Right lobe of liver (tissue), 4 donors: ENCODE measurements at regions not wholly inside any gene's neighbourhood (a gene's known extent, or its start where the extent isn't known, plus 50 kb on each side); places are given as distances from the start of the nearest gene placed in this dataset.

Source experiments
- CTCF ChIP-seq, 4 donors: fragments of 200-600 bp in 3 of 4; fragments of 450-650 bp in 1 of 4; IDR thresholded peaks; one replicate each; pipeline versions ENCODE4 v1.5.1 to v1.8.0; 2016 to 2022; ENCODE audit warnings: antibody characterized with exemption in 4 of 4, mild to moderate bottlenecking in 2 of 4
- POLR2A ChIP-seq: fragments of 450-650 bp; IDR thresholded peaks from one replicate; pipeline ENCODE4 v1.6.1; 2017; ENCODE audit warnings: antibody characterized with exemption, mild to moderate bottlenecking
- donor health status: DM: no; HTN: no; CAD: no.
- donor health status: DM: no; HTN: no; CAD: no.
- donor health status: DM: no; HTN: yes; CAD: no.

DNA sequence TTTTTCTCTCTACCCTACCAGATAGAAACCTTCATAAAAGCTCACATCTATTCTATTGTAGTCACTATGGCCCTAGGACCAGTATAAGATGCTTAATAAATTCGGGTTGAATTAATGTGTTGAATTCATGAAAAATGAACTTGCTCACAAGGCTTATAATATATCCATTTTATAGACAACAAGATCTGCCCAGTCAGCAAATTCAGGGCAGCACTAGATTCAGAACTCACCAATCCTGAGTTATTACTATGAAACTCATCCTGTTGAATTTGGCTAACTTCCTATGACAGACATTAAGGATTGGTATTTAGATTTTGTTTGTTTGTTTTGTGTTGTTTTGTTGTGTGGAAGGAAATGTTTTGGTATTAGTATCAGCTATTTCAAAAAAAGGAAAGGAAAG is 143.6 kb upstream of the CCNG1 start:
- TF ChIP-seq CTCF (IDR thresholded peaks at IDR 0.05) (no peak), POLR2A (no peak)
